OCI-LY3 (cell line): ENCODE measurements at regions not wholly inside any gene's neighbourhood (a gene's known extent, or its start where the extent isn't known, plus 50 kb on each side); places are given as distances from the start of the nearest gene placed in this dataset.
"Not testable (repeated sequence)": the region's sequence is repeated elsewhere in the genome, so short reads cannot be mapped to it uniquely, and the experiment has no call there.

Source experiments
- H2AFZ ChIP-seq: fragments of 200-600, 300-600 bp; shearing (Covaris generic); 2 replicates; pipeline ENCODE4 v1.6.0; 2014; ENCODE audit warnings: antibody characterized with exemption, low read depth, low read length
- H3K27ac ChIP-seq: fragments of 200-600, 300-600 bp; sonication (generic); 2 replicates; pipeline ENCODE4 v1.5.1; 2014; ENCODE audit warnings: mild to moderate bottlenecking, low read length, moderate library complexity, mixed read lengths
- H3K27me3 ChIP-seq: fragments of 200-600, 300-600 bp; sonication (generic); 2 replicates; pipeline ENCODE4 v1.6.1; 2014; ENCODE audit warnings: low read depth, low read length, mixed read lengths
- H3K36me3 ChIP-seq: fragments of 200-600, 300-600 bp; sonication (generic); replicated peaks from 2 replicates; pipeline ENCODE3; 2014; ENCODE audit warnings: low read depth, low read length, mixed read lengths
- H3K4me1 ChIP-seq: fragments of 300-600, 200-600 bp; sonication (generic); 2 replicates; pipeline ENCODE4 v1.6.1; 2014; ENCODE audit warnings: low read length, mixed read lengths
- H3K4me2 ChIP-seq: fragments of 200-600, 300-600 bp; sonication (generic); 2 replicates; pipeline ENCODE4 v1.6.1; 2014; ENCODE audit warnings: low read length, mixed read lengths
- H3K4me3 ChIP-seq: fragments of 300-600, 200-600 bp; sonication (generic); 2 replicates; pipeline ENCODE4 v1.5.1; 2014; ENCODE audit warnings: antibody characterized with exemption, mild to moderate bottlenecking, low read length, moderate library complexity
- H3K79me2 ChIP-seq: fragments of 300-600, 200-600 bp; shearing (Covaris generic); 2 replicates; pipeline ENCODE4 v1.6.1; 2014; ENCODE audit warnings: mild to moderate bottlenecking, low read length, mixed read lengths
- H3K9ac ChIP-seq: fragments of 300-600, 200-600 bp; shearing (Covaris generic); 2 replicates; pipeline ENCODE4 v1.6.0; 2014; ENCODE audit warnings: mild to moderate bottlenecking, low read length, moderate library complexity
- H3K9me3 ChIP-seq: fragments of 200-600, 300-600 bp; shearing (Covaris generic); 2 replicates; pipeline ENCODE4 v1.6.1; 2014; ENCODE audit warnings: low read length, mixed read lengths; ENCODE audit not compliant: insufficient read depth
- H4K20me1 ChIP-seq: fragments of 200-600, 300-600 bp; sonication (generic); 2 replicates; pipeline ENCODE4 v1.6.1; 2016; ENCODE audit warnings: low read length, mixed read lengths; ENCODE audit not compliant: insufficient read depth
- CTCF ChIP-seq: fragments of 200-600, 300-600 bp; sonication (generic); IDR thresholded peaks from 2 replicates; pipeline ENCODE4 v1.5.1; 2014; ENCODE audit warnings: antibody characterized with exemption, low read length, low read depth
- EZH2phosphoT487 ChIP-seq: fragments of 200-600 bp; shearing (Covaris generic); IDR thresholded peaks from 2 replicates; pipeline ENCODE4 v1.6.1; 2018; ENCODE audit warnings: antibody characterized with exemption, mixed run types, low read depth

GRCh38 chr20:53818457-53819177, 225.0 kb upstream of the ZNF217 start:
- Histone ChIP-seq H3K36me3 (no peaks in the 10 kb centered on the region), H3K4me3 (no peak overlapping the region), H4K20me1 (no peaks in the 10 kb centered on the region), H3K9me3 (no peaks in the 10 kb centered on the region), H3K27me3 (no peaks in the 10 kb centered on the region), H3K9ac (no peak overlapping the region), H3K27ac (no peak overlapping the region), H2AFZ (no peak overlapping the region), H3K4me1 (no peaks in the 10 kb centered on the region), H3K79me2 (no peaks in the 10 kb centered on the region), H3K4me2 (no peak overlapping the region)
- TF ChIP-seq CTCF, result no peak
- no peak for TF ChIP-seq EZH2phosphoT487

GRCh38 chr20:53817513-53817912, 223.9 kb upstream of the ZNF217 start:
- H3K4me2 ChIP-seq, H3K9ac ChIP-seq, H3K27ac ChIP-seq: not testable (repeated sequence)

GRCh38 chr20:53816872-53817398, 223.3 kb upstream of the ZNF217 start:
- Histone ChIP-seq H3K79me2 (no peaks in the 10 kb centered on the region), H3K27me3 (no peaks in the 10 kb centered on the region), H3K4me1 (no peaks in the 10 kb centered on the region), H3K4me2 (no peak overlapping the region), H3K36me3 (no peaks in the 10 kb centered on the region), H3K4me3 (no peak overlapping the region), H2AFZ (no peak overlapping the region), H3K27ac (no peak overlapping the region), H3K9me3 (no peaks in the 10 kb centered on the region), H4K20me1 (no peaks in the 10 kb centered on the region), H3K9ac (no peak overlapping the region)
- TF ChIP-seq CTCF (no peak), EZH2phosphoT487 (no peak)

More at GRCh38 chr20:53817513-53817912, 223.9 kb upstream of the ZNF217 start:
- not testable (repeated sequence) for H4K20me1 ChIP-seq, H3K36me3 ChIP-seq, H2AFZ ChIP-seq, H3K79me2 ChIP-seq, H3K4me3 ChIP-seq, H3K27me3 ChIP-seq, H3K9me3 ChIP-seq, H3K4me1 ChIP-seq

- TF ChIP-seq EZH2phosphoT487 (no peak), CTCF (no peak)
- Histone ChIP-seq H2AFZ (no peak overlapping the region), H3K79me2 (no peaks in the 10 kb centered on the region), H3K4me3 (no peak overlapping the region), H3K9me3 (no peaks in the 10 kb centered on the region), H3K9ac (no peak overlapping the region), H3K4me2 (no peak overlapping the region), H3K36me3 (no peaks in the 10 kb centered on the region), H3K27ac (no peak overlapping the region), H3K27me3 (no peaks in the 10 kb centered on the region), H3K4me1 (no peaks in the 10 kb centered on the region), H4K20me1 (no peaks in the 10 kb centered on the region)
Measured at GRCh38 chr20:53815509-53815908, 221.9 kb upstream of the ZNF217 start.
